Endodermal cell (in vitro differentiated cells): ENCODE measurements at regions not wholly inside any gene's neighbourhood (a gene's known extent, or its start where the extent isn't known, plus 50 kb on each side); places are given as distances from the start of the nearest gene placed in this dataset.

Source experiments
- DNase-seq: peaks from one replicate; pipeline ENCODE4 v3.0.0-alpha.2; 2017
- H3K27ac ChIP-seq: 2 replicates; pipeline ENCODE4 v1.5.1; 2013; ENCODE audit warnings: mild to moderate bottlenecking, low read depth, low read length, moderate library complexity
- H3K27me3 ChIP-seq: 2 replicates; pipeline ENCODE4 v1.6.1; 2013; ENCODE audit warnings: mild to moderate bottlenecking, low read length, moderate library complexity; ENCODE audit not compliant: insufficient read depth, control insufficient read depth, poor library complexity, severe bottlenecking
- H3K36me3 ChIP-seq: 2 replicates; pipeline ENCODE4 v1.7.0; 2013; ENCODE audit warnings: mild to moderate bottlenecking, low read length, moderate library complexity; ENCODE audit not compliant: control insufficient read depth, insufficient read depth
- H3K4me1 ChIP-seq: one replicate; pipeline ENCODE4 v1.7.0; 2013; ENCODE audit warnings: low read length; ENCODE audit not compliant: control insufficient read depth, insufficient read depth
- H3K4me3 ChIP-seq: 2 replicates; pipeline ENCODE4 v1.5.1; 2013; ENCODE audit warnings: mild to moderate bottlenecking, low read length, moderate library complexity
- H3K9ac ChIP-seq: 2 replicates; pipeline ENCODE4 v1.6.1; 2013; ENCODE audit warnings: mild to moderate bottlenecking, low read length, moderate library complexity; ENCODE audit not compliant: poor library complexity, severe bottlenecking; ENCODE audit errors: extremely low read depth
- H3K9me3 ChIP-seq: 2 replicates; pipeline ENCODE4 v1.6.1; 2013; ENCODE audit warnings: mild to moderate bottlenecking, low read length, moderate library complexity; ENCODE audit not compliant: control insufficient read depth
- H3K27ac Mint-ChIP-seq: 2 replicates; pipeline ENCODE4 v1.8.0; 2020; ENCODE audit warnings: mixed read lengths
- H3K27me3 Mint-ChIP-seq: 2 replicates; pipeline ENCODE4 v1.8.0; 2021; ENCODE audit warnings: mild to moderate bottlenecking, mixed read lengths; ENCODE audit not compliant: insufficient read depth
- H3K36me3 Mint-ChIP-seq: 2 replicates; pipeline ENCODE4 v1.8.0; 2020; ENCODE audit warnings: low read depth, mixed read lengths
- H3K4me1 Mint-ChIP-seq: 2 replicates; pipeline ENCODE4 v1.8.0; 2020; ENCODE audit warnings: mixed read lengths
- H3K4me3 Mint-ChIP-seq: 2 replicates; pipeline ENCODE4 v1.8.0; 2020; ENCODE audit warnings: mild to moderate bottlenecking, moderate library complexity, mixed read lengths
- H3K9me3 Mint-ChIP-seq: 2 replicates; pipeline ENCODE4 v1.8.0; 2020; ENCODE audit warnings: mild to moderate bottlenecking, mixed read lengths
- WGBS, 2 experiments: methylation state at CpG; one replicate each; pipeline versions ENCODE4 v1.1.5 to v1.1.7; 2013; ENCODE audit warnings: missing lambda C conversion rate in 2 of 2, mixed read lengths in 1 of 2; ENCODE audit not compliant: insufficient coverage in 1 of 2, insufficient read length in 1 of 2; 5-methylcytosine and 5-hydroxymethylcytosine counted together
- TF ChIP-seq, protein P1 (sequence below): fragments of 200-600 bp; sonication (generic); conservative IDR thresholded peaks from 2 replicates; pipeline ENCODE4 v1.5.0; 2021; ENCODE audit warnings: antibody characterized with exemption, mild to moderate bottlenecking

DNA sequence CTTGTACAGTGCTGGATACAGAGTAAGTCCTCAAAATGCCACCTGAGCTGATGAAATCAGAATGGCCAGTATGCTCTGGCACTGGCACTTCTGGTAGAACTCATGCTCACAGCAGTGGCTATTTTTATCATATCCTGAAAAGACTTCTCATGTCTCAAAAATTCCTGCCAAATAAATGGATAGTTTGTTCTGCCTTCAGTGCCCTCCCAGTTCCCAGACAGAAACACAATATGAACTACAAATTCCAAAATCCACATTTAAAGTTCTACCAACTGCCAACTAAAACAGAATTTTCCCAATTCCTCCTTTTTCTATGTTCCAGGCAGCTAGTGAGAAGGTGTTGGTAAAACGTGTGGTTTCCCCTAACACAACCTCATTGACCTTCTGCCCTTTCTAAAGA lies 51.4 kb upstream of the RGS1 start:
- Mint-ChIP-seq H3K27me3 (no peaks in the 10 kb centered on the region), H3K9me3 (no peaks in the 10 kb centered on the region)
- WGBS, 2 experiments, result 100% methylated on average over 1 of the region's 1 CpG; no CpG with 5 or more reads in 1 of the 2 experiments

More for the DNA sequence above, 51.4 kb upstream of the RGS1 start:
- no peak for DNase-seq
- no peaks in the 10 kb centered on the region for H3K36me3 Mint-ChIP-seq
- H3K4me3 ChIP-seq, result no peak overlapping the region
- no peaks in the 10 kb centered on the region for H3K36me3 ChIP-seq
- H3K9me3 ChIP-seq, result no peaks in the 10 kb centered on the region
- no peak overlapping the region for H3K27ac ChIP-seq
- H3K27ac Mint-ChIP-seq, result no peak overlapping the region
- no peaks in the 10 kb centered on the region for H3K4me1 ChIP-seq
- no peak overlapping the region for H3K9ac ChIP-seq
- peaks cover 5% of the 10 kb centered on the region for H3K4me1 Mint-ChIP-seq
- TF ChIP-seq, protein P1, sequence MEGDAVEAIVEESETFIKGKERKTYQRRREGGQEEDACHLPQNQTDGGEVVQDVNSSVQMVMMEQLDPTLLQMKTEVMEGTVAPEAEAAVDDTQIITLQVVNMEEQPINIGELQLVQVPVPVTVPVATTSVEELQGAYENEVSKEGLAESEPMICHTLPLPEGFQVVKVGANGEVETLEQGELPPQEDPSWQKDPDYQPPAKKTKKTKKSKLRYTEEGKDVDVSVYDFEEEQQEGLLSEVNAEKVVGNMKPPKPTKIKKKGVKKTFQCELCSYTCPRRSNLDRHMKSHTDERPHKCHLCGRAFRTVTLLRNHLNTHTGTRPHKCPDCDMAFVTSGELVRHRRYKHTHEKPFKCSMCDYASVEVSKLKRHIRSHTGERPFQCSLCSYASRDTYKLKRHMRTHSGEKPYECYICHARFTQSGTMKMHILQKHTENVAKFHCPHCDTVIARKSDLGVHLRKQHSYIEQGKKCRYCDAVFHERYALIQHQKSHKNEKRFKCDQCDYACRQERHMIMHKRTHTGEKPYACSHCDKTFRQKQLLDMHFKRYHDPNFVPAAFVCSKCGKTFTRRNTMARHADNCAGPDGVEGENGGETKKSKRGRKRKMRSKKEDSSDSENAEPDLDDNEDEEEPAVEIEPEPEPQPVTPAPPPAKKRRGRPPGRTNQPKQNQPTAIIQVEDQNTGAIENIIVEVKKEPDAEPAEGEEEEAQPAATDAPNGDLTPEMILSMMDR, result no peak
- no peaks in the 10 kb centered on the region for H3K27me3 ChIP-seq
- H3K4me3 Mint-ChIP-seq, result no peak overlapping the region
